HG03432 (cell line): ENCODE measurements at regions not wholly inside any gene's neighbourhood (a gene's known extent, or its start where the extent isn't known, plus 50 kb on each side); places are given as distances from the start of the nearest gene placed in this dataset.
"Not testable (repeated sequence)": the region's sequence is repeated elsewhere in the genome, so short reads cannot be mapped to it uniquely, and the experiment has no call there.

Experiments used
- ATAC-seq: cut with Tn5 transposase; IDR thresholded peaks from one replicate; pipeline ENCODE4 v1.9.1; 2021; ENCODE audit warnings: mild to moderate bottlenecking, moderate library complexity; ENCODE audit not compliant: unreplicated experiment

GRCh38 chr7:66456431-66456830 is 172.2 kb upstream of the KCTD7 start:
- not testable (repeated sequence) for ATAC-seq

GRCh38 chr7:66458991-66459390 is 169.7 kb upstream of the KCTD7 start:
- ATAC-seq, result not testable (repeated sequence)

- not testable (repeated sequence) for ATAC-seq
Measured at GRCh38 chr7:66459783-66460413, 168.8 kb upstream of the KCTD7 start.

GRCh38 chr7:66460921-66461361 is 167.7 kb upstream of the KCTD7 start:
- no peak for ATAC-seq

- ATAC-seq, result not testable (repeated sequence)
Measured at GRCh38 chr7:66461397-66461796, 167.3 kb upstream of the KCTD7 start.

- ATAC-seq, result not testable (repeated sequence)
Measured at GRCh38 chr7:66462831-66463230, 165.8 kb upstream of the KCTD7 start.

- ATAC-seq, result peak; percentile 58
Measured at GRCh38 chr7:66464059-66464458, 164.6 kb upstream of the KCTD7 start.

GRCh38 chr7:66466081-66466600 is 162.5 kb upstream of the KCTD7 start:
- no peak for ATAC-seq

- ATAC-seq, result no peak
Measured at GRCh38 chr7:66467887-66468286, 160.8 kb upstream of the KCTD7 start.

GRCh38 chr7:66473064-66473463 is 155.6 kb upstream of the KCTD7 start:
- not testable (repeated sequence) for ATAC-seq

- ATAC-seq, result no peak
Measured at GRCh38 chr7:66474441-66474840, 154.2 kb upstream of the KCTD7 start.

- ATAC-seq, result not testable (repeated sequence)
Measured at GRCh38 chr7:66476056-66476455, 152.6 kb upstream of the KCTD7 start.

GRCh38 chr7:66477822-66478397 is 150.8 kb upstream of the KCTD7 start:
- not testable (repeated sequence) for ATAC-seq

GRCh38 chr7:66481229-66481628 is 147.5 kb upstream of the KCTD7 start:
- ATAC-seq, result not testable (repeated sequence)

GRCh38 chr7:66489065-66489464 is 139.6 kb upstream of the KCTD7 start:
- not testable (repeated sequence) for ATAC-seq

- not testable (repeated sequence) for ATAC-seq
Measured at GRCh38 chr7:66489741-66490140, 138.9 kb upstream of the KCTD7 start.

- not testable (repeated sequence) for ATAC-seq
Measured at GRCh38 chr7:66490979-66491378, 137.7 kb upstream of the KCTD7 start.

- ATAC-seq, result not testable (repeated sequence)
Measured at GRCh38 chr7:66492405-66492804, 136.3 kb upstream of the KCTD7 start.

- peak; percentile 98 for ATAC-seq
Measured at GRCh38 chr7:66493235-66494205, 135.2 kb upstream of the KCTD7 start.

GRCh38 chr7:66497346-66497745 is 131.3 kb upstream of the KCTD7 start:
- no peak for ATAC-seq

- ATAC-seq, result no peak
Measured at GRCh38 chr7:66500087-66500486, 128.6 kb upstream of the KCTD7 start.
